C1 segment of cervical spinal cord (tissue), 14 donors: ENCODE measurements at regions not wholly inside any gene's neighbourhood (a gene's known extent, or its start where the extent isn't known, plus 50 kb on each side); places are given as distances from the start of the nearest gene placed in this dataset.

Experiments
- DNase-seq, 14 donors: peaks; one replicate each; lab custom pipeline; 2025; lab: John Stamatoyannopoulos, UW

DNA sequence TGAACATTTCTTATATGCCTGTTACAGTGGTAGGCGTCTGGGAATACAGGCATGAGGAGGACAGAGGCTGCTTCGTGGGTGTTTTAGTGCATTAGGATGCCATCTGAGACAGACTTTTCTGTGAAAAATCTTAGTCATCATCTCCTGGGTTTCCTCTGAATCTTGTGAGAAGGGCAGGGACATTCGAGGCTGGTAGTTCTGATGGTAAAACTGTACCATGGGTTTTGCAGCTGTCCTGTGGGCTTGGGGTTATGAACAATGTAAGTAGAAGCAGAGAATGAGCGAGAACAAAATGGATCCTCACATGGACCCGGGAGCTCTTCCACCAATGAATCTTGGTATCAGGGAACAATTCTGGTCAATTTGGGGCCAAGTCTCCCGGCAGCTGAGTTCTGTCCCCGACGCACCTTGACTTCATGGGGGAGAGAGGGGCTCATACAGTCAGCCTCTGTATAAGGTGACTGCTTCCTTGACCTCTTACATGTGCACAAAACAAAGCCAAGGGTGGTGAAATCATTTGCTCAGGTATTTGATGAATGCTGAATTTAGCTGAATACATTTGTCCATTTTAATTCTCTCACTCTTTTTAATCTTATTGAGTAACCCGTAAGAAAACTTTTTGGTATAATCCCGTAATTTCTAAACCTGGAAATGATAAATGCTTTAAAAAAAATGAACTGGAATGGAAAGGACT, 63.6 kb upstream of the ERRFI1 start:
- no peak for DNase-seq

- no peak for DNase-seq
Measured at GRCh38 chr1:8086055-8086454, 59.9 kb upstream of the ERRFI1 start.

- DNase-seq = no peak
Measured at GRCh38 chr1:8084913-8085312, 58.8 kb upstream of the ERRFI1 start.

- no peak for DNase-seq
Measured at GRCh38 chr1:8083739-8084484, 57.8 kb upstream of the ERRFI1 start.

GRCh38 chr1:8082945-8083344, 56.8 kb upstream of the ERRFI1 start:
- no peak for DNase-seq

DNA sequence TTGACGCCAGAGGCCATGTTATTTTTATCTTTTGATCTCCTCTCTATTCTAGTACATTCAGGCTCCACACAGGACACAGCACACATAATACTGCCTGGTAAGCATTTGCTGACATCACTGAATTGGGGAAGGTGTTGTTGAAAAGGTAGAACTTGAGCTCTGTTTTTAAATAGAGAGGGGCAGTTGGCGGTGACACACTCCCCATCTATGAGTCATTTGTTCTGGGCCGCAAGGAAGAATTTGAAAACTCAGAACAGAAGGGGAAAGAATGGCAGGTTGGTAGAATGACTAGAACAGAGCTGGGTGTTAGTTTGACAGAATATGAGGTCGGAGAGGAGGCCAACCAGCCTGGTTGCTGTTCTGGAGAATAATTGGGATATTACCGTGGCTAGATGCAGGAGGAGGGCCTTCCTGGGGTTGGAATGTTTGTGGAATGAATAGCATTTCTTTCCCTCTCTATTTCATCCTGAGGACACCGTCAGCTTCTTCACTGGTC, 52.1 kb upstream of the ERRFI1 start:
- DNase-seq = no peak

- DNase-seq = no peak
Measured at GRCh38 chr1:8077602-8078001, 51.5 kb upstream of the ERRFI1 start.

GRCh38 chr1:8077120-8077573, 51.0 kb upstream of the ERRFI1 start:
- no peak for DNase-seq

- no peak for DNase-seq
Measured at GRCh38 chr1:8076176-8076575, 50.1 kb upstream of the ERRFI1 start.
